Parathyroid adenoma (tissue), 2 donors: ENCODE measurements at regions not wholly inside any gene's neighbourhood (a gene's known extent, or its start where the extent isn't known, plus 50 kb on each side); places are given as distances from the start of the nearest gene placed in this dataset.
A peak's percentile ranks its signal among the peaks of the same experiment; 100 is the strongest.

Source experiments
- H2AFZ ChIP-seq: fragments of 300-600 bp; sonication (generic); one replicate; pipeline ENCODE4 v1.7.0; 2017; ENCODE audit warnings: antibody characterized with exemption, mild to moderate bottlenecking
- H3K27ac ChIP-seq: fragments of 300-600 bp; sonication (generic); one replicate; pipeline ENCODE4 v1.7.0; 2017
- H3K27me3 ChIP-seq: fragments of 300-600 bp; sonication (generic); one replicate; pipeline ENCODE4 v1.7.0; 2017; ENCODE audit warnings: low read length; ENCODE audit not compliant: control insufficient read depth, insufficient read depth
- H3K36me3 ChIP-seq: fragments of 300-600 bp; sonication (generic); one replicate; pipeline ENCODE4 v1.7.0; 2017; ENCODE audit warnings: low read length; ENCODE audit not compliant: control insufficient read depth, insufficient read depth
- H3K4me1 ChIP-seq: fragments of 300-600 bp; sonication (generic); one replicate; pipeline ENCODE4 v1.7.0; 2017; ENCODE audit warnings: control low read depth
- H3K4me2 ChIP-seq: fragments of 300-600 bp; sonication (generic); one replicate; pipeline ENCODE4 v1.7.0; 2017; ENCODE audit warnings: low read length
- H3K4me3 ChIP-seq: fragments of 300-600 bp; sonication (generic); one replicate; pipeline ENCODE4 v1.7.0; 2017; ENCODE audit warnings: low read depth, low read length
- H3K79me2 ChIP-seq: fragments of 300-600 bp; sonication (generic); one replicate; pipeline ENCODE4 v1.7.0; 2017; ENCODE audit warnings: control low read depth
- H3K9ac ChIP-seq: fragments of 300-600 bp; sonication (generic); one replicate; pipeline ENCODE4 v1.7.0; 2017; ENCODE audit warnings: mild to moderate bottlenecking
- H3K9me3 ChIP-seq: fragments of 300-600 bp; sonication (generic); one replicate; pipeline ENCODE4 v1.7.0; 2017; ENCODE audit warnings: low read length; ENCODE audit not compliant: control insufficient read depth
- CTCF ChIP-seq: fragments of 300-600 bp; sonication (generic); IDR thresholded peaks from one replicate; pipeline ENCODE4 v1.7.0; 2017; ENCODE audit warnings: antibody characterized with exemption, mild to moderate bottlenecking
- donor health status: primary hyperparathyroidism.

GRCh38 chr13:44760434-44760833 is 184.3 kb upstream of the TSC22D1 start:
- Histone ChIP-seq H3K79me2 (no peaks in the 10 kb centered on the region), H3K27ac (no peak overlapping the region), H3K4me2 (no peak overlapping the region), H3K27me3 (no peaks in the 10 kb centered on the region), H3K4me3 (no peak overlapping the region), H3K9ac (no peak overlapping the region), H2AFZ (peak overlapping the region; percentile 50), H3K4me1 (peaks cover 11% of the 10 kb centered on the region), H3K36me3 (no peaks in the 10 kb centered on the region), H3K9me3 (no peaks in the 10 kb centered on the region)
- TF ChIP-seq CTCF: no peak

GRCh38 chr13:44759384-44760360 is 183.5 kb upstream of the TSC22D1 start:
- Histone ChIP-seq H3K36me3 (no peaks in the 10 kb centered on the region), H3K4me1 (peaks cover 9% of the 10 kb centered on the region), H2AFZ (peak overlapping the region; percentile 50), H3K4me3 (no peak overlapping the region), H3K79me2 (no peaks in the 10 kb centered on the region), H3K27me3 (no peaks in the 10 kb centered on the region), H3K27ac (no peak overlapping the region), H3K4me2 (no peak overlapping the region), H3K9ac (no peak overlapping the region), H3K9me3 (no peaks in the 10 kb centered on the region)
- no peak for TF ChIP-seq CTCF

- no peak for TF ChIP-seq CTCF
- no peak overlapping the region for H3K9ac ChIP-seq
- H3K9me3 ChIP-seq: no peaks in the 10 kb centered on the region
- H3K4me2 ChIP-seq: no peak overlapping the region
- no peak overlapping the region for H3K4me3 ChIP-seq
- no peaks in the 10 kb centered on the region for H3K36me3 ChIP-seq
- no peak overlapping the region for H2AFZ ChIP-seq
- H3K79me2 ChIP-seq: no peaks in the 10 kb centered on the region
- peaks cover 8% of the 10 kb centered on the region for H3K4me1 ChIP-seq
- H3K27me3 ChIP-seq: no peaks in the 10 kb centered on the region
- no peak overlapping the region for H3K27ac ChIP-seq
Observed at GRCh38 chr13:44758630-44759383, 182.7 kb upstream of the TSC22D1 start.

- peaks cover 5% of the 10 kb centered on the region for H3K4me1 ChIP-seq
- TF ChIP-seq CTCF: no peak
- H3K4me3 ChIP-seq: no peak overlapping the region
- H3K9me3 ChIP-seq: no peaks in the 10 kb centered on the region
- H3K27ac ChIP-seq: no peak overlapping the region
- H3K9ac ChIP-seq: no peak overlapping the region
- no peak overlapping the region for H3K4me2 ChIP-seq
- H3K27me3 ChIP-seq: no peaks in the 10 kb centered on the region
- H3K36me3 ChIP-seq: no peaks in the 10 kb centered on the region
- H3K79me2 ChIP-seq: no peaks in the 10 kb centered on the region
- H2AFZ ChIP-seq: no peak overlapping the region
Observed at GRCh38 chr13:44757671-44758070, 181.5 kb upstream of the TSC22D1 start.
